Glomerular visceral epithelial cell (primary cell): ENCODE measurements at regions not wholly inside any gene's neighbourhood (a gene's known extent, or its start where the extent isn't known, plus 50 kb on each side); places are given as distances from the start of the nearest gene placed in this dataset.

Experiments used
- DNase-seq: peaks from one replicate; pipeline ENCODE4 v3.0.0-alpha.2; 2016; ENCODE audit errors: extremely low spot score

- no peak for DNase-seq
Measured at GRCh38 chr7:116145245-116145852, 65.0 kb upstream of the TES start.

GRCh38 chr7:116148108-116148507 is 62.2 kb upstream of the TES start:
- DNase-seq: no peak

GRCh38 chr7:116148626-116149025 is 61.7 kb upstream of the TES start:
- DNase-seq: no peak

- no peak for DNase-seq
Measured at GRCh38 chr7:116150588-116150987, 59.8 kb upstream of the TES start.

GRCh38 chr7:116152276-116152675 is 58.1 kb upstream of the TES start:
- no peak for DNase-seq

GRCh38 chr7:116153050-116153449 is 57.3 kb upstream of the TES start:
- DNase-seq: no peak

GRCh38 chr7:116159711-116160110 is 50.6 kb upstream of the TES start:
- no peak for DNase-seq
